Stimulated activated naive B cell treated with anti-CD40 and anti-IgM and Interleukin-4, amounts not matched to agents 10 μg/mL and 1 μg/mL and 100 μg/mL, for 72 hours (primary cell): ENCODE measurements at regions not wholly inside any gene's neighbourhood (a gene's known extent, or its start where the extent isn't known, plus 50 kb on each side); places are given as distances from the start of the nearest gene placed in this dataset.
"Not testable (repeated sequence)": the region's sequence is repeated elsewhere in the genome, so short reads cannot be mapped to it uniquely, and the experiment has no call there.

Experiments
- ATAC-seq, 2 donors: fragments of 150-1000 bp; cut with Tn5 transposase; replicated peaks; 2 replicates each; pipeline ENCODE4 v1.10.0; 2021; ENCODE audit warnings: moderate library complexity in 1 of 2
- DNase-seq: peaks from one replicate; pipeline ENCODE4 v3.0.0; 2021
- H3K27ac Mint-ChIP-seq: one replicate; pipeline ENCODE4 v1.8.0; 2022; ENCODE audit warnings: mild to moderate bottlenecking, mixed read lengths
- H3K27me3 Mint-ChIP-seq, 2 donors: one replicate each; pipeline ENCODE4 v1.8.0; 2022; ENCODE audit warnings: mixed read lengths in 2 of 2
- H3K36me3 Mint-ChIP-seq, 2 donors: one replicate each; pipeline ENCODE4 v1.8.0; 2022; ENCODE audit warnings: mixed read lengths in 2 of 2, mild to moderate bottlenecking in 1 of 2
- H3K4me1 Mint-ChIP-seq, 2 donors: one replicate each; pipeline ENCODE4 v1.8.0; 2022; ENCODE audit warnings: mixed read lengths in 2 of 2, mild to moderate bottlenecking in 1 of 2
- H3K4me3 Mint-ChIP-seq, 2 donors: one replicate each; pipeline ENCODE4 v1.8.0; 2022; ENCODE audit warnings: mild to moderate bottlenecking in 2 of 2, mixed read lengths in 2 of 2, moderate library complexity in 1 of 2
- H3K9me3 Mint-ChIP-seq, 2 donors: one replicate each; pipeline ENCODE4 v1.8.0; 2022; ENCODE audit warnings: mixed read lengths in 2 of 2, mild to moderate bottlenecking in 1 of 2

GRCh38 chr5:118295045-118295444 is 693.3 kb downstream of the DTWD2 start:
- no peaks in the 10 kb centered on the region for H3K9me3 Mint-ChIP-seq

GRCh38 chr5:118293378-118293777 is 695.0 kb downstream of the DTWD2 start:
- no peak overlapping the region for H3K4me3 Mint-ChIP-seq

More at GRCh38 chr5:118295045-118295444, 693.3 kb downstream of the DTWD2 start:
- no peak for ATAC-seq
- no peaks in the 10 kb centered on the region for H3K27me3 Mint-ChIP-seq
- H3K4me3 Mint-ChIP-seq = no peak overlapping the region
- no peaks in the 10 kb centered on the region for H3K4me1 Mint-ChIP-seq
- H3K27ac Mint-ChIP-seq = no peak overlapping the region
- no peak for DNase-seq
- no peaks in the 10 kb centered on the region for H3K36me3 Mint-ChIP-seq

GRCh38 chr5:118290204-118290603 is 698.1 kb downstream of the DTWD2 start:
- Mint-ChIP-seq H3K27ac (no peak overlapping the region), H3K27me3 (no peaks in the 10 kb centered on the region), H3K4me3 (no peak overlapping the region), H3K4me1 (no peaks in the 10 kb centered on the region), H3K9me3 (no peaks in the 10 kb centered on the region), H3K36me3 (no peaks in the 10 kb centered on the region)
- no peak for ATAC-seq
- DNase-seq = no peak

More at GRCh38 chr5:118293378-118293777, 695.0 kb downstream of the DTWD2 start:
- DNase-seq (no peak), ATAC-seq (no peak)
- Mint-ChIP-seq H3K27ac (no peak overlapping the region), H3K4me1 (no peaks in the 10 kb centered on the region), H3K27me3 (no peaks in the 10 kb centered on the region), H3K36me3 (no peaks in the 10 kb centered on the region), H3K9me3 (no peaks in the 10 kb centered on the region)

DNA sequence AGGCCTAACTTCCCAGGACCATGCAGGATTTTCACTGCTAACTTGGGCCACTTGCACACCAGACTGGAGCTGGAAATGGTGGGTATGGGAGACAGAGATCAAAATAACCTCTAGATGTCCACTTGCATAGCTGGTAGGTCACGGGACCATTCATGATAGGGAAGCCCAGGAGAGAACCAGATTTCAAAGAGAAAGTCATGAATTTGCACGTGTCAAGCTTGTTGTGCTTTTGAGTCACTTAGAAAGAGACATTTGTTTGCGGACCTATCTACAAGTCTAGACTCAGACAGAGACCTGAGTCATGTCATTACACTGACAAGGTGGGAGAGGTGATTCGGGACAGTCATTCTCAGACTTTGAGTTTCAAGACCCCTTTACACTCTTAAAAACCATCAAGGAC is 704.1 kb downstream of the DTWD2 start:
- not testable (repeated sequence) for H3K9me3 Mint-ChIP-seq, ATAC-seq, H3K4me3 Mint-ChIP-seq, H3K36me3 Mint-ChIP-seq, H3K27me3 Mint-ChIP-seq, H3K4me1 Mint-ChIP-seq, DNase-seq, H3K27ac Mint-ChIP-seq

DNA sequence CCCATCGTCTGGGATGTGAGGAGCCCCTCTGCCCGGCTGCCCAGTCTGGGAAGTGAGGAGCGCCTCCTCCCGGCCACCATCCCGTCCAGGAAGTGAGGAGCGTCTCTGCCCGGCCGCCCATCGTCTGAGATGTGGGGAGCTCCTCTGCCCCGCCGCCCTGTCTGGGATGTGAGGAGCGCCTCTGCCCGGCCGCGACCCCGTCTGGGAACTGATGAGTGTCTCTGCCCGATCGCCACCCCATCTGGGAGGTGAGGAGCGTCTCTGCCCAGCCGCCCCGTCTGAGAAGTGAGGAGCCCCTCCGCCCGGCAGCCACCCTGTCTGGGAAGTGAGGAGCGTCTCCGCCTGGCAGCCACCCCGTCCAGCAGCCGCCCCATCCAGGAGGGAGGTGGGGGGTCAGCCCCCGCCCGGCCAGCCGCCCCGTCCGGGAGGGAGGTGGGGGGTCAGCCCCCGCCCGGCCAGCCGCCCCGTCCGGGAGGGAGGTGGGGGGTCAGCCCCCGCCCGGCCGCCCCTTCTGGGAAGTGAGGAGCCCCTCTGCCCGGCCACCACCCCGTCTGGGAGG is 705.8 kb downstream of the DTWD2 start:
- not testable (repeated sequence) for H3K4me1 Mint-ChIP-seq, DNase-seq, H3K9me3 Mint-ChIP-seq, H3K4me3 Mint-ChIP-seq, H3K27ac Mint-ChIP-seq, H3K27me3 Mint-ChIP-seq, ATAC-seq, H3K36me3 Mint-ChIP-seq

GRCh38 chr5:118279540-118280294 is 708.6 kb downstream of the DTWD2 start:
- no peak overlapping the region for H3K27ac Mint-ChIP-seq
- H3K9me3 Mint-ChIP-seq = peaks cover 3 to 7% of the 10 kb centered on the region in 2 donors
- H3K36me3 Mint-ChIP-seq = no peaks in the 10 kb centered on the region
- no peak overlapping the region for H3K4me3 Mint-ChIP-seq
- DNase-seq (no peak), ATAC-seq (no peak)
- no peaks in the 10 kb centered on the region for H3K27me3 Mint-ChIP-seq
- no peaks in the 10 kb centered on the region for H3K4me1 Mint-ChIP-seq

GRCh38 chr5:118270526-118270925 is 717.8 kb downstream of the DTWD2 start:
- ATAC-seq (no peak), DNase-seq (no peak)
- no peaks in the 10 kb centered on the region for H3K27me3 Mint-ChIP-seq
- no peak overlapping the region for H3K27ac Mint-ChIP-seq
- no peaks in the 10 kb centered on the region for H3K4me1 Mint-ChIP-seq
- H3K36me3 Mint-ChIP-seq = no peaks in the 10 kb centered on the region
- no peak overlapping the region for H3K4me3 Mint-ChIP-seq
- peaks cover 3 to 4% of the 10 kb centered on the region in 2 donors for H3K9me3 Mint-ChIP-seq

GRCh38 chr5:118258223-118258622 is 730.1 kb downstream of the DTWD2 start:
- ATAC-seq = no peak
- H3K4me1 Mint-ChIP-seq = no peaks in the 10 kb centered on the region
- no peak for DNase-seq
- no peak overlapping the region for H3K27ac Mint-ChIP-seq
- no peak overlapping the region for H3K4me3 Mint-ChIP-seq
- no peaks in the 10 kb centered on the region for H3K36me3 Mint-ChIP-seq
- no peaks in the 10 kb centered on the region for H3K27me3 Mint-ChIP-seq
- H3K9me3 Mint-ChIP-seq = peaks cover 0 to 4% of the 10 kb centered on the region in 2 donors

DNA sequence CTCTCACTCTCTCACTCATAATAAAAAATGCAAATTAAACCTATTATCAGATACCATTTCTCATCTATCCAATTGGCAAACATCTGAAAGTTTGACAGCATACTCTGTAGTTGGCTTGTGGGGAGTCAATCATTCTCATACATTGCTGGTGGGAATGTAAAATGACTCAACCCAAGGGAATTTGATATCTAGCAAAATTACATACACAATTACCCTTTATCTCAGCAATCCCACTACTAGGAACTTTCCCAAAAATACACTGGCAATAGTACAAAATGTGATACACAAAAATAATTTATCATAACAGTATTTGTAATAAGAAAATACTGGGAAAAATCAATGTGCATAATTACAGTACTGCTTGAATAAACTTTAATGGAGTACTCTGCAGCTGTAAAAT is 731.3 kb downstream of the DTWD2 start:
- Mint-ChIP-seq H3K9me3 (peaks cover 0 to 2% of the 10 kb centered on the region in 2 donors), H3K27ac (no peak overlapping the region), H3K4me3 (no peak overlapping the region), H3K36me3 (no peaks in the 10 kb centered on the region), H3K27me3 (no peaks in the 10 kb centered on the region), H3K4me1 (no peaks in the 10 kb centered on the region)
- no peak for ATAC-seq
- no peak for DNase-seq

- H3K9me3 Mint-ChIP-seq = peaks cover 0 to 15% of the 10 kb centered on the region in 2 donors
- peaks cover 0 to 5% of the 10 kb centered on the region in 2 donors for H3K27me3 Mint-ChIP-seq
- H3K4me3 Mint-ChIP-seq = no peak overlapping the region
- ATAC-seq = no peak
- no peaks in the 10 kb centered on the region for H3K4me1 Mint-ChIP-seq
- no peak for DNase-seq
- H3K36me3 Mint-ChIP-seq = no peaks in the 10 kb centered on the region
- no peak overlapping the region for H3K27ac Mint-ChIP-seq
These were observed 734.9 kb downstream of the DTWD2 start for GRCh38 chr5:118253225-118254061.

GRCh38 chr5:118249386-118249785 is 739.0 kb downstream of the DTWD2 start:
- ATAC-seq (no peak), DNase-seq (no peak)
- Mint-ChIP-seq H3K27ac (no peak overlapping the region), H3K9me3 (peaks cover 0 to 19% of the 10 kb centered on the region in 2 donors), H3K4me3 (no peak overlapping the region), H3K27me3 (peaks cover 0 to 5% of the 10 kb centered on the region in 2 donors), H3K36me3 (no peaks in the 10 kb centered on the region), H3K4me1 (no peaks in the 10 kb centered on the region)

DNA sequence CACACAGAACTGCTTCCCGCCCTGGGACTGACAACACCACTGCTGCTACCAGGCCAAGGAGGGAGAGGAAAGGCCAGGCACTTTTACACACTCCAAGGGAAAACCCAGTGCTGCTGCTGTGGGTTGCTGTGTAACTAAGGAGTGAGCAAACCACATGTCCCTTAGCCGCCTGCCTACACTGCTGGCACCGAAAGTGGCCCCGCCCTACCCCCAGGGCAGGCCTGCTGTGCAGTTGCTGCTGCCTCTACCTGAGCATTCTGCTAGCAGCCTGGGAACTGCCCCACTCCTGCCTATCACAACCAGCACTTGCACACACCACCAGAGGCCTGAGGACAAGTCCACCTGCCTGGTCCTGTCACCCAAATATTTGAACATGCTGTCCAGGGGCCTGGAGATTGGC is 740.9 kb downstream of the DTWD2 start:
- Mint-ChIP-seq H3K27ac (no peak overlapping the region), H3K9me3 (peaks cover 0 to 19% of the 10 kb centered on the region in 2 donors), H3K27me3 (peaks cover 0 to 5% of the 10 kb centered on the region in 2 donors), H3K4me3 (no peak overlapping the region), H3K36me3 (no peaks in the 10 kb centered on the region), H3K4me1 (no peaks in the 10 kb centered on the region)
- no peak for DNase-seq
- no peak for ATAC-seq

DNA sequence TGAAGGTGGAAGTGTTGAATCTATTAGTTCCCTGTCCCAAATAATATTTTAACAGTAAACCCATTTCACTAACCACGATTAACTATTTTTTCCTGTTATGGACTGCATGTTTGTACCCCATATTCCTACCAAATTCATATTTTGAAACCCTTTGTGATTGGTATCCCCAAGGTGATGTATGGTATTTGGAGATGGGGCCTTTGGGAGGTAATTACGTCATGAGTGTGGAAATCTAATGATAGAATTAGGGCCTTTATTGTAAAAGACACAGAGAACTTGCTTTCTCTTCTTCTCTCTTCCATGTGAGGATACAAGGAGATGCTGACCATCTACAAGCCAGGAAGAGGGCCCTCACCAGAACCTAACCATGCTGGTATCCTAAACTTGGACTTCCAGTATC is 744.7 kb downstream of the DTWD2 start:
- Mint-ChIP-seq H3K9me3 (peaks cover 0 to 8% of the 10 kb centered on the region in 2 donors), H3K4me3 (no peak overlapping the region)
- ATAC-seq = no peak

GRCh38 chr5:118243068-118243467 is 745.3 kb downstream of the DTWD2 start:
- ATAC-seq (no peak), DNase-seq (no peak)
- Mint-ChIP-seq H3K36me3 (no peaks in the 10 kb centered on the region), H3K9me3 (peaks cover 0 to 5% of the 10 kb centered on the region in 2 donors), H3K4me3 (no peak overlapping the region), H3K27me3 (no peaks in the 10 kb centered on the region), H3K4me1 (no peaks in the 10 kb centered on the region), H3K27ac (no peak overlapping the region)

More for the DNA sequence above, 744.7 kb downstream of the DTWD2 start:
- no peaks in the 10 kb centered on the region for H3K27me3 Mint-ChIP-seq
- DNase-seq = no peak
- H3K27ac Mint-ChIP-seq = no peak overlapping the region
- H3K4me1 Mint-ChIP-seq = no peaks in the 10 kb centered on the region
- H3K36me3 Mint-ChIP-seq = no peaks in the 10 kb centered on the region
